Upper lobe of left lung (tissue), 4 donors: ENCODE measurements at regions not wholly inside any gene's neighbourhood (a gene's known extent, or its start where the extent isn't known, plus 50 kb on each side); places are given as distances from the start of the nearest gene placed in this dataset.

Experiments
- CTCF ChIP-seq, 6 experiments: fragments of 450-650 bp in 4 of 6; fragments of 200-600 bp in 2 of 6; sonication (generic) in 2 of 6; IDR thresholded peaks; one replicate each; pipeline ENCODE4 v1.5.1; 2016 to 2019; ENCODE audit warnings: antibody characterized with exemption in 6 of 6
- EP300 ChIP-seq, 4 donors: sonication (generic); formaldehyde crosslinking; IDR thresholded peaks; one replicate each; pipeline ENCODE4 v1.5.1; 2017; ENCODE audit warnings: antibody characterized with exemption in 4 of 4, control low read depth in 2 of 4
- POLR2A ChIP-seq, 4 donors: fragments of 450-650 bp; IDR thresholded peaks; one replicate each; pipeline ENCODE4 v1.5.1; 2016 to 2017; ENCODE audit warnings: antibody characterized with exemption in 4 of 4, mild to moderate bottlenecking in 2 of 4
- POLR2AphosphoS5 ChIP-seq, 2 donors: sonication (generic); formaldehyde crosslinking; IDR thresholded peaks; one replicate each; pipeline ENCODE4 v1.5.1; 2017; ENCODE audit warnings: antibody characterized with exemption in 2 of 2

GRCh38 chr12:89880690-89881350, 172.2 kb upstream of the ATP2B1 start:
- TF ChIP-seq POLR2A (IDR thresholded peaks at IDR 0.05) (peak in 1 of 4 donors; percentile 24), POLR2AphosphoS5 (IDR thresholded peaks at IDR 0.05) (peak in 1 of 2 donors; percentile 12), CTCF (IDR thresholded peaks at IDR 0.05) (no peak), EP300 (IDR thresholded peaks at IDR 0.05) (no peak)
